ENCODE measurements at regions not wholly inside any gene's neighbourhood (a gene's known extent, or its start where the extent isn't known, plus 50 kb on each side); places are given as distances from the start of the nearest gene placed in this dataset.

- TF ChIP-seq, protein P1, sequence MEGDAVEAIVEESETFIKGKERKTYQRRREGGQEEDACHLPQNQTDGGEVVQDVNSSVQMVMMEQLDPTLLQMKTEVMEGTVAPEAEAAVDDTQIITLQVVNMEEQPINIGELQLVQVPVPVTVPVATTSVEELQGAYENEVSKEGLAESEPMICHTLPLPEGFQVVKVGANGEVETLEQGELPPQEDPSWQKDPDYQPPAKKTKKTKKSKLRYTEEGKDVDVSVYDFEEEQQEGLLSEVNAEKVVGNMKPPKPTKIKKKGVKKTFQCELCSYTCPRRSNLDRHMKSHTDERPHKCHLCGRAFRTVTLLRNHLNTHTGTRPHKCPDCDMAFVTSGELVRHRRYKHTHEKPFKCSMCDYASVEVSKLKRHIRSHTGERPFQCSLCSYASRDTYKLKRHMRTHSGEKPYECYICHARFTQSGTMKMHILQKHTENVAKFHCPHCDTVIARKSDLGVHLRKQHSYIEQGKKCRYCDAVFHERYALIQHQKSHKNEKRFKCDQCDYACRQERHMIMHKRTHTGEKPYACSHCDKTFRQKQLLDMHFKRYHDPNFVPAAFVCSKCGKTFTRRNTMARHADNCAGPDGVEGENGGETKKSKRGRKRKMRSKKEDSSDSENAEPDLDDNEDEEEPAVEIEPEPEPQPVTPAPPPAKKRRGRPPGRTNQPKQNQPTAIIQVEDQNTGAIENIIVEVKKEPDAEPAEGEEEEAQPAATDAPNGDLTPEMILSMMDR (IDR thresholded peaks at IDR 0.05), result no peak
- ChIA-PET CTCF (no interaction called here), POLR2A (no interaction called here)
- ATAC-seq (no peak), DNase-seq (no peak)
- Mint-ChIP-seq H3K27ac (no peak overlapping the region), H3K4me1 (ENCODE audit: low read depth) (no peaks in the 10 kb centered on the region), H3K4me3 (no peak overlapping the region), H3K27me3 (peaks cover 7% of the 10 kb centered on the region), H3K9me3 (no peaks in the 10 kb centered on the region), H3K36me3 (ENCODE audit: low read depth) (no peaks in the 10 kb centered on the region)
- intact Hi-C loops (cut with micrococcal nuclease), result no loop called here
Measured at GRCh38 chr7:155981703-155982102, 169.4 kb upstream of the SHH start.

DNA sequence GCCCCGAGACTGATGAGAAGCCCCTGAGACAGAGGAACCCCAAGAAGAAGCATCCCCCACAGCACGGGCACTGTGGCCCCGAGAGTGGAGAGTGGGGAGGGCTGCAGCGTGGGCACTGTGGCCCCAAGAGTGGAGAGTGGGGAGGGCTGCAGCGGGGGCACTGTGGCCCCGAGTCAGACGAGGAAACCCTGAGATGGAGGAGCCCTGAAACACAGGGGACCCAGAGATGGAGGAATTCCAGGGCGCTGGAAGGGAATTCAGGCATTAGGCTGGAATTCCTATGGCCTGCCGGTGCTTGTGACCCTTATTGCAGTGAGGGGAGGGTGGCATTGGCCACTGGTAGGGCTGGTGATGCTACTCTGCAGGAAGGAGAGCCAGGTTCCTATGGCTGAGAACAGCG, 168.6 kb upstream of the SHH start:
- Mint-ChIP-seq H3K9me3 (no peaks in the 10 kb centered on the region), H3K4me3 (no peak overlapping the region), H3K27ac (no peak overlapping the region), H3K27me3 (peaks cover 7% of the 10 kb centered on the region), H3K4me1 (ENCODE audit: low read depth) (no peaks in the 10 kb centered on the region), H3K36me3 (ENCODE audit: low read depth) (no peaks in the 10 kb centered on the region)
- no peak for ATAC-seq
- intact Hi-C loops (cut with micrococcal nuclease), result no loop called here
- DNase-seq, result no peak
- ChIA-PET CTCF (no interaction called here), POLR2A (no interaction called here)
- TF ChIP-seq, protein P1 (IDR thresholded peaks at IDR 0.05), result no peak

DNA sequence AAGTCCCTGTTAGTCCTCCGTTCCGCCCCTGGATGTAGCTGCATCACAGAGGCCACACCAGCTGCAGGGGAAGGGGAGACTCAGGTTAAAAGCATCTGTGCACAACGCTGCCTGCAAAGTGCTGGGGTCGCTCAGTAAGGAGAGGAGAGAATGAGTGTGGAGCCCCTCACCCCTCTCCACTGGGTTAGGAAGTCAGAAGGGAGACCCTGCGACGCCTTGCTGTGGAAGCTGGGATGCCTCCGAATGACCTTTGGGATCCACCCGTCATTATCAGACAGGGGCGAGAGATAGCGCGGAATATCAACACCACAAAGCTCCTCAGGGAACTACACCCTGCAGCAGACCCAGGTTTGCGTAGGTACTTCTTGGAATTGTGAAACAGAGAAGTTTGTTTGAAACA, 167.7 kb upstream of the SHH start:
- POLR2A ChIA-PET, result no interaction called here
- DNase-seq, result no peak

DNA sequence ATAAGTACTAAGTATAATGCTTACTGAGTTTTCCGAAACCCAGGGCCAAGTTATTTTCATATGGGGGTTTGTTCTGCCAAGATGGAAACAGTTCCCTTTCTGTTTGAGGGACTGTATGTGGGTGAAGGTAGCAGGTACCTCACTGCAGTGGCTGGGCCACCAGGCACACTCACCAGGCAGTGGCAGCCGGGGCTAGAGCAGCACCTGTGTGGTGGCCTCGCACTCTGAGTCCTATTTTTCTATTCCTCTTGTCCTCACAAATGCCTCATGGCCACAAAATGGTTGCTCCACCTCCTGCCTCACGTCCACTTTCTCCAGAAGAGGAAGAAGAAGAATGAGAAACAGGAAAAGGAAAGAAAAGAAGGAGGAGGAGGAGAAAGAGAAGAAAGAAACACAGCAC, 167.3 kb upstream of the SHH start:
- no peak overlapping the region for H3K27ac Mint-ChIP-seq
- intact Hi-C loops (cut with micrococcal nuclease), result no loop called here
- POLR2A ChIA-PET, result no interaction called here

More for the DNA sequence above, 167.7 kb upstream of the SHH start:
- ATAC-seq, result no peak
- intact Hi-C loops (cut with micrococcal nuclease), result no loop called here
- H3K4me1 Mint-ChIP-seq (ENCODE audit: low read depth), result peaks cover 5% of the 10 kb centered on the region
- H3K9me3 Mint-ChIP-seq, result no peaks in the 10 kb centered on the region
- CTCF ChIA-PET, result no interaction called here
- H3K27ac Mint-ChIP-seq, result no peak overlapping the region
- H3K27me3 Mint-ChIP-seq, result peaks cover 8% of the 10 kb centered on the region
- H3K4me3 Mint-ChIP-seq, result no peak overlapping the region
- H3K36me3 Mint-ChIP-seq (ENCODE audit: low read depth), result no peaks in the 10 kb centered on the region
- TF ChIP-seq, protein P1 (IDR thresholded peaks at IDR 0.05), result no peak

DNA sequence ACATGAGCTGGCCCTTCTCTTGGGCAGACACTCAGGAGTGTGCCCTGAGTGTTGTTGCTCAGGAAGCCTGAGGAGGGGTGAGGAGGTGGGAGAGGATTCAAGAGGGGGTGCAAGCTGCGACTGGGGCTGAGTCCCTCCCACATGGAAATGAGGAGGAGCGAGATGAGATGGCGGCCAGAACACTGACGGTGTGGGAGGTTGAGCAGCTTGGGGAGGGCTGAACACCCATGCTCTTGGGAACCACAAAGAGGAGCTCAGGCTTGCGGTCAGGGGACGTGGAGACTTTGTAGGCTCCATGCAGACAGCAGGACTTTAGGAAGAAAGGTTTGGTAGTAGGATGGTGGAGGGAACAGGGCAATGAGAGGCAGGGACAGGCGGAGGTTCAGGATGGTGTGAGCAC, 163.2 kb upstream of the SHH start:
- ChIA-PET POLR2A (interaction anchor here (1.0 kb wide), 1 partner anchor 22 kb away, joined by 3 read pairs; no protein-coding TSS in a partner anchor), CTCF (no interaction called here)
- no peak for DNase-seq
- Mint-ChIP-seq H3K27me3 (peaks cover 11% of the 10 kb centered on the region), H3K4me1 (ENCODE audit: low read depth) (peaks cover 9% of the 10 kb centered on the region), H3K27ac (no peak overlapping the region), H3K36me3 (ENCODE audit: low read depth) (no peaks in the 10 kb centered on the region), H3K9me3 (no peaks in the 10 kb centered on the region), H3K4me3 (no peak overlapping the region)
- TF ChIP-seq, protein P1 (IDR thresholded peaks at IDR 0.05), result no peak
- intact Hi-C loops (cut with micrococcal nuclease), result no loop called here
- no peak for ATAC-seq

More for the DNA sequence above, 167.3 kb upstream of the SHH start:
- Mint-ChIP-seq H3K4me1 (ENCODE audit: low read depth) (peaks cover 5% of the 10 kb centered on the region), H3K9me3 (no peaks in the 10 kb centered on the region), H3K27me3 (peaks cover 8% of the 10 kb centered on the region), H3K36me3 (ENCODE audit: low read depth) (no peaks in the 10 kb centered on the region), H3K4me3 (no peak overlapping the region)
- ATAC-seq (no peak), DNase-seq (no peak)
- TF ChIP-seq, protein P1 (IDR thresholded peaks at IDR 0.05), result no peak
- CTCF ChIA-PET, result no interaction called here
